RWPE1 (cell line): ENCODE measurements at regions not wholly inside any gene's neighbourhood (a gene's known extent, or its start where the extent isn't known, plus 50 kb on each side); places are given as distances from the start of the nearest gene placed in this dataset.
"Not testable (repeated sequence)": the region's sequence is repeated elsewhere in the genome, so short reads cannot be mapped to it uniquely, and the experiment has no call there.

Experiments used
- CTCF ChIA-PET: fragments of 350-600 bp; sonication (Branson Sonifier 250); formaldehyde crosslinking; extraction: SDS; loops from one replicate; lab custom pipeline; 2021; lab: Yijun Ruan, JAX
- POLR2A ChIA-PET: fragments of 400-600 bp; formaldehyde crosslinking; extraction: SDS; loops from one replicate; lab custom pipeline; 2020; ENCODE audit warnings: antibody characterized with exemption; ENCODE audit not compliant: low non-redundant PET; lab: Yijun Ruan, JAX
- DNase-seq: peaks from one replicate; pipeline ENCODE4 v3.0.0; 2012; ENCODE audit warnings: low spot score
- H3K27ac ChIP-seq: fragments of 450-650 bp; 2 replicates; pipeline ENCODE4 v1.5.1; 2017
- CTCF ChIP-seq: fragments of 450-650 bp; conservative IDR thresholded peaks from 2 replicates; pipeline ENCODE4 v1.5.1; 2017; ENCODE audit warnings: low read depth, mild to moderate bottlenecking

DNA sequence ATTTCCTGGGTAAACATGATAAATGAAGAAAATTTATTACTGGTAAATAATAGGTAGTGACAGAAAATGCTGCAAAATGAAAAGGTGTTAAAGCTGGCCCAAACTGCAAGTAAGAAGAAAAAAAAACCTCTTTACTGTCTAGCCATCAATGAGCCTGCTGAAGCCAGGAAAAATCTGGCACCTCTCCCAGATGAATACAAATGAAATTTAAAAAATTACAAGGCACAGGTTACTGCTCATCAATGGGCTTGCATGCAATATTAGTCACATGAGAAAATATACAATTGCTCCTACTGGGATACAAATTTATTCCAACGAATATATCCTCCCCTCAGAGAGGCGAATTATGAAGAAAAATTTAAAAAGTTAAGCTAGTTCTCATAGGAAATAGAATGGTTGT lies 1422.5 kb downstream of the KCNT2 start:
- no peak for DNase-seq
- TF ChIP-seq CTCF: no peak
- no peak overlapping the region for H3K27ac ChIP-seq
- CTCF ChIA-PET: interaction anchor here (0.6 kb wide), 1 partner anchor 544 kb away, joined by 3 read pairs; no protein-coding TSS in a partner anchor
- POLR2A ChIA-PET: no interaction called here

- no peak overlapping the region for H3K27ac ChIP-seq
- POLR2A ChIA-PET: no interaction called here
- CTCF ChIA-PET: interaction anchor here (0.6 kb wide), 1 partner anchor 545 kb away, joined by 3 read pairs; no protein-coding TSS in a partner anchor
- DNase-seq: no peak
- no peak for TF ChIP-seq CTCF
Observed at GRCh38 chr1:195185321-195185720, 1422.9 kb downstream of the KCNT2 start.

DNA sequence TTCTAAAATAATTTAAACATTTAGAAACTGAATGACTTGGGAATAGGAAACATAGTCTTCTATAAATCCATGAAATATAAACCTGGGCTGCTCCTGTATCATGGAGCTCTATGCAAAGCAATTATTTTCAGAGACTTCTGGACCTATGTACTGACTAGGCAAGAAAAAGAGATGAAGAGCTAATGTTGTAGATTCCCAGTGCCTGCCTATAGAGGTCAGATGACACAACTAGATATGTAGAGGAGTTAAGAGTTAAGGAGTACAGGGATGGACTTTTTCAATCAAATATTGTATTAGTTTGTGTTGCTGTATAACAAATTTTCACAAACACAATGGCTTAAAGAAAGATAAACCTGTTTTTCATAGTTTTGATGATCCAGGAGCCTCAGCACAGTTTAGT lies 1434.5 kb downstream of the KCNT2 start:
- H3K27ac ChIP-seq: no peak overlapping the region
- CTCF ChIA-PET: interaction anchor here (0.6 kb wide), 1 partner anchor 53 kb away, joined by 5 read pairs; no protein-coding TSS in a partner anchor
- POLR2A ChIA-PET: no interaction called here
- no peak for TF ChIP-seq CTCF
- no peak for DNase-seq

DNA sequence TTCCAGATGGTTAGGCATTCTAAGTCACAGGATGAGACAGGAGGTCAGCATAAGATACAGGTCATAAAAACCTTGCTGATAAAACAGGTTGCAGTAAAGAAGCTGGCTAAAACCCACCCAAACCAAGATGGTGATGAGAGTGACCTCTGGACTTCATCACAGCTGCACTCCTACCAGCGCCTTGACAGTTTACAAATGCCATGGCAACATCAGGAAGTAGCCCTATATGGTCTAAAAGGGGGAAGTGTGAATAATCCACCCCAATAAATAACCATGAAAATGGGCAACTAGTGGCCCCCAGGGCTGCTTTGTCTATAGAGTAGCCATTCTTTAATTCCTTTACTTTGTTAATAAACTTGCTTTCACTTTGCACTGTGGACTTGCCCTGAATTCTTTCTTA lies 1448.4 kb downstream of the KCNT2 start:
- DNase-seq, H3K27ac ChIP-seq, CTCF ChIA-PET, POLR2A ChIA-PET: not testable (repeated sequence)

DNA sequence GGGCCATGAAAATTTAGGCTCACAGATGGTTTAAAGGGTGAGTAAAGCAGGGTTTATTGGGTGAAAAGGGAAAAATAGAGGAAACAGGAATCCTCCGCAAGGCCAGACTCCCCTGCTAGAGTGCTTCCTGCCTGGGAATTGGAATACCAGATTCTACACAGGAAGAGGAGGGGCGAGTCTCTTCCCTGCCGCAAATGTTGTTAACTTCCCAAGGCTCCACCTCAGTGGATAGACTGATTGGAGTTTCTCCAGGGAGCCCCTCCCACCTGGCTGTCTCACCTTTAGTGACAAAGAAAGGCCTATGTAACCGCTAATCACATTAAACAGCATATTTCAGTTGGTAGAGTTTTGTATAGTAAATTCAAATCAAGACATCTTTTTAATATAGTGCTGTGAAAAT lies 1450.1 kb downstream of the KCNT2 start:
- ChIA-PET POLR2A (no interaction called here), CTCF (no interaction called here)
- no peak overlapping the region for H3K27ac ChIP-seq
- no peak for TF ChIP-seq CTCF
- DNase-seq: no peak

DNA sequence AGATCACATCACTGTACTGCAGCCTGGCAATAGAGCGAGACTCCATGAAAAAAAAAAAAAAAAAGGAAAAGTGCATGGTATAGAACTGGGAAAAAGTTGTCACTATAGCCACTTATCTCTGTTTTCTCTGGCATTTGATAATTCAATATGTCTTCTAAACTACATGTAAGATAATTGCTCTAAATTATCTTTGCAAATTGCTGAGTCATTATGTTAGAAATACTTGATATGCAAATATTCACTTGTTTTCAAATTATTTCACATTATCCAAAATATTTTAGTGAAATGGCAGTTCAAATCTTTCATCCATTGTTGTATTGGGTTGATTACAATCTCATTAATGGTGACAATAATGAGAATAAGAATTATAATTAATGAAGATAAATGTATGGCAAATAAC lies 1455.1 kb downstream of the KCNT2 start:
- no peak for DNase-seq
- TF ChIP-seq CTCF: no peak
- ChIA-PET POLR2A (no interaction called here), CTCF (no interaction called here)
- no peak overlapping the region for H3K27ac ChIP-seq

GRCh38 chr1:195150768-195151167 lies 1457.5 kb downstream of the KCNT2 start:
- no peak for DNase-seq
- ChIA-PET CTCF (no interaction called here), POLR2A (no interaction called here)
- TF ChIP-seq CTCF: no peak
- H3K27ac ChIP-seq: no peak overlapping the region
